ENCODE measurements at regions not wholly inside any gene's neighbourhood (a gene's known extent, or its start where the extent isn't known, plus 50 kb on each side); places are given as distances from the start of the nearest gene placed in this dataset.
"Not testable (repeated sequence)": the region's sequence is repeated elsewhere in the genome, so short reads cannot be mapped to it uniquely, and the experiment has no call there.

- no peak overlapping the region for H3K4me3 ChIP-seq
Observed at GRCh38 chr2:131584380-131584779, 56.7 kb downstream of the CCDC74A start.

DNA sequence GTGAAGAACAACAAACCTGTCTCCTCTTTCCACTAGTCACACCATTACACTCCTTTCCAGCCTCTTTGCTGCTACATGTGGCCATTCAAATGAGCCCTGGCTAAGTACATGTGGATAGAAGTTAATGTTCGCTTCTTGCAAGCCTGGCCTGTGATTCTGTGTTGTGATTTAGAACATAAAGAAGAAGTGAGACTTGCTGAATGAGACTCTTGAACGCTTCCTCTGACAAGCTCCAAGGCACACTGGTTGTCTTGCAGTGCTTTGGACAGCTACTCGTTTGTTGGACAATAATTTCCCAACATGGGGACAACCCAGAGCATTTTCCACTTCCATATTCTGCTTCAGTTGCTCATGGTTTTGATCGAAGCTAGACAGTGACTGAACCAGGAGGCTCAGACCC lies 57.3 kb downstream of the CCDC74A start:
- TF ChIP-seq POLR2AphosphoS5 (IDR thresholded peaks at IDR 0.05; ENCODE audit: insufficient read depth in 1 of 2, low read depth in 1 of 2) (no peak), POLR2A (IDR thresholded peaks at IDR 0.05) (no peak), CTCF (IDR thresholded peaks at IDR 0.05) (no peak)
- no peak for DNase-seq (ENCODE audit: extremely low spot score in 2 of 2)
- Histone ChIP-seq H3K4me3 (no peak overlapping the region), H3K9me3 (no peaks in the 10 kb centered on the region), H3K4me1 (no peaks in the 10 kb centered on the region), H3K27ac (no peak overlapping the region), H3K27me3 (no peaks in the 10 kb centered on the region), H3K36me3 (no peaks in the 10 kb centered on the region)
- intact Hi-C loops (cut with DNase I): no loop called here

More at GRCh38 chr2:131584380-131584779, 56.7 kb downstream of the CCDC74A start:
- TF ChIP-seq CTCF (IDR thresholded peaks at IDR 0.05) (no peak), POLR2A (IDR thresholded peaks at IDR 0.05) (no peak), POLR2AphosphoS5 (IDR thresholded peaks at IDR 0.05; ENCODE audit: insufficient read depth in 1 of 2, low read depth in 1 of 2) (no peak)
- Histone ChIP-seq H3K9me3 (no peaks in the 10 kb centered on the region), H3K27me3 (no peaks in the 10 kb centered on the region), H3K36me3 (no peaks in the 10 kb centered on the region), H3K27ac (no peak overlapping the region), H3K4me1 (no peaks in the 10 kb centered on the region)
- no peak for DNase-seq (ENCODE audit: extremely low spot score in 2 of 2)
- intact Hi-C loops (cut with DNase I): no loop called here

- Histone ChIP-seq H3K4me3 (no peak overlapping the region), H3K27ac (no peak overlapping the region), H3K36me3 (no peaks in the 10 kb centered on the region), H3K4me1 (no peaks in the 10 kb centered on the region), H3K27me3 (no peaks in the 10 kb centered on the region), H3K9me3 (no peaks in the 10 kb centered on the region)
- intact Hi-C loops (cut with DNase I): no loop called here
- TF ChIP-seq CTCF (IDR thresholded peaks at IDR 0.05): no peak
- TF ChIP-seq POLR2AphosphoS5 (IDR thresholded peaks at IDR 0.05; ENCODE audit: insufficient read depth in 1 of 2, low read depth in 1 of 2): no peak
- TF ChIP-seq POLR2A (IDR thresholded peaks at IDR 0.05): no peak
- no peak for DNase-seq (ENCODE audit: extremely low spot score in 2 of 2)
Observed at GRCh38 chr2:131588152-131588873, 60.6 kb downstream of the CCDC74A start.

DNA sequence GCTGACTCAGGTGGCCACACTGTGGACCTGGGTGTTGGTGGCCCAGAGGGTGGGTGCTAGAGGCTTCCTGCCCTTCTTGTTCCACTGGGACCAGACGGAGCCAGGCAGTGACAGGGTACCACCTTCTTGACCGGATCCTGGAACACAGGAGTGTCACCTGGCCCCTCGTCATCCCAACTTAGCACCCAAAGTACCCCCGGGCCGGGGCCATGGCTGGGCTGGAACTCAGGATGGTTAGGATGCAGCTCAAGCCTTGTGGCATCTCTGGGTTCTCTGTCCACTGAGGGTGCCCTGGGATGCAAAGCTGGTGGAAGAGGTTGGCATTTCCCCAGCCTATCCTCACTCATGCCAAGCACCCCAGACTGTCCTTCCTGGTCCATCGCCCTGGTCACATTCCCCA lies 61.4 kb downstream of the CCDC74A start:
- H3K4me3 ChIP-seq; H3K4me1 ChIP-seq; H3K27ac ChIP-seq; H3K27me3 ChIP-seq; H3K9me3 ChIP-seq; H3K36me3 ChIP-seq; DNase-seq (ENCODE audit: extremely low spot score in 2 of 2); intact Hi-C loops (cut with DNase I): not testable (repeated sequence)

- Histone ChIP-seq H3K9me3 (no peaks in the 10 kb centered on the region), H3K36me3 (no peaks in the 10 kb centered on the region), H3K27ac (no peak overlapping the region), H3K4me3 (no peak overlapping the region), H3K4me1 (no peaks in the 10 kb centered on the region), H3K27me3 (no peaks in the 10 kb centered on the region)
- TF ChIP-seq POLR2A (IDR thresholded peaks at IDR 0.05) (no peak), POLR2AphosphoS5 (IDR thresholded peaks at IDR 0.05; ENCODE audit: insufficient read depth in 1 of 2, low read depth in 1 of 2) (no peak), CTCF (IDR thresholded peaks at IDR 0.05) (no peak)
- intact Hi-C loops (cut with DNase I): no loop called here
- DNase-seq (ENCODE audit: extremely low spot score in 2 of 2): no peak
Observed at GRCh38 chr2:131590366-131590765, 62.7 kb downstream of the CCDC74A start.
